OCI-LY7 (cell line): ENCODE measurements at regions not wholly inside any gene's neighbourhood (a gene's known extent, or its start where the extent isn't known, plus 50 kb on each side); places are given as distances from the start of the nearest gene placed in this dataset.

Source experiments
- BruUV-seq: library from RNA; stranded (reverse); fragments of 400-500 nt; replicated peaks from 2 replicates; lab custom pipeline; 2021; lab: Mats Ljungman, UMichigan
- CTCF ChIA-PET: fragments of 300-600 bp; sonication (Branson Sonifier 250); formaldehyde crosslinking; loops from one replicate; lab custom pipeline; 2022; ENCODE audit warnings: antibody characterized with exemption; ENCODE audit not compliant: unreplicated experiment; lab: Charles Lee
- POLR2A ChIA-PET: fragments of 300-600 bp; sonication (Branson Sonifier 250); formaldehyde crosslinking; loops from one replicate; lab custom pipeline; 2022; ENCODE audit warnings: antibody characterized with exemption; lab: Charles Lee
- DNase-seq: peaks from one replicate; pipeline ENCODE4 v3.0.0-alpha.2; 2015; ENCODE audit warnings: low spot score
- H2AFZ ChIP-seq: fragments of 200-600 bp; sonication (generic), shearing (Covaris generic); 2 replicates; pipeline ENCODE4 v1.6.1; 2014; ENCODE audit warnings: mild to moderate bottlenecking, antibody characterized with exemption, low read length, moderate library complexity
- H3K27ac ChIP-seq: fragments of 200-600 bp; sonication (generic); 2 replicates; pipeline ENCODE4 v1.5.1; 2014; ENCODE audit warnings: mixed run types, low read depth, mild to moderate bottlenecking, moderate library complexity, low read length, inconsistent platforms; ENCODE audit not compliant: poor library complexity, severe bottlenecking
- H3K36me3 ChIP-seq: fragments of 200-600 bp; sonication (generic); 2 replicates; pipeline ENCODE4 v1.6.1; 2014; ENCODE audit warnings: mild to moderate bottlenecking, antibody characterized with exemption, low read length, moderate library complexity, mixed read lengths; ENCODE audit not compliant: insufficient read depth
- H3K4me1 ChIP-seq: fragments of 200-600 bp; sonication (generic); 2 replicates; pipeline ENCODE4 v1.5.1; 2014; ENCODE audit warnings: mild to moderate bottlenecking, low read length; ENCODE audit not compliant: insufficient read depth, poor library complexity, severe bottlenecking
- H3K4me2 ChIP-seq: fragments of 200-600 bp; sonication (generic); 2 replicates; pipeline ENCODE4 v1.6.1; 2014; ENCODE audit warnings: mild to moderate bottlenecking, low read length
- H3K4me3 ChIP-seq: fragments of 200-600 bp; sonication (generic); 2 replicates; pipeline ENCODE4 v1.5.1; 2014; ENCODE audit warnings: mild to moderate bottlenecking, low read depth, low read length; ENCODE audit not compliant: poor library complexity, severe bottlenecking
- H3K79me2 ChIP-seq: fragments of 200-600 bp; sonication (generic); 2 replicates; pipeline ENCODE4 v1.6.1; 2016; ENCODE audit warnings: low read depth, mild to moderate bottlenecking, low read length, moderate library complexity, mixed read lengths; ENCODE audit not compliant: insufficient read depth
- H3K9me2 ChIP-seq: fragments of 200-600 bp; sonication (generic); 2 replicates; pipeline ENCODE4 v1.6.1; 2016; ENCODE audit warnings: mild to moderate bottlenecking, low read length, mixed read lengths; ENCODE audit not compliant: insufficient read depth
- H3K9me3 ChIP-seq: fragments of 200-600 bp; sonication (generic); 2 replicates; pipeline ENCODE4 v1.6.1; 2014; ENCODE audit warnings: mild to moderate bottlenecking, mixed run types, low read length, mixed read lengths
- H4K20me1 ChIP-seq: fragments of 200-600 bp; sonication (generic); 2 replicates; pipeline ENCODE4 v1.6.1; 2014; ENCODE audit warnings: mild to moderate bottlenecking, antibody characterized with exemption, low read length, moderate library complexity, mixed read lengths; ENCODE audit not compliant: insufficient read depth
- CTCF ChIP-seq: fragments of 200-600 bp; sonication (generic); conservative IDR thresholded peaks from 2 replicates; pipeline ENCODE4 v1.5.1; 2014; ENCODE audit warnings: mild to moderate bottlenecking, antibody characterized with exemption, low read length, moderate library complexity, mixed read lengths
- EZH2phosphoT487 ChIP-seq: fragments of 200-600 bp; sonication (generic); IDR thresholded peaks from 2 replicates; pipeline ENCODE4 v1.6.1; 2018; ENCODE audit warnings: low read depth, borderline replicate concordance, mild to moderate bottlenecking, mixed run types, antibody characterized with exemption, low read length, moderate library complexity, mixed read lengths
- intact Hi-C: fragments of 100-400 bp; cut with micrococcal nuclease; formaldehyde crosslinking; loops from one replicate; pipeline ENCODE4 v1.10.0; 2022; ENCODE audit not compliant: unreplicated experiment

- H3K4me1 ChIP-seq: no peaks in the 10 kb centered on the region
- no peaks in the 10 kb centered on the region for H3K9me3 ChIP-seq
- no peak overlapping the region for H3K4me3 ChIP-seq
- no peak for TF ChIP-seq EZH2phosphoT487
- ChIA-PET POLR2A (no interaction called here), CTCF (no interaction called here)
- no peaks in the 10 kb centered on the region for H3K36me3 ChIP-seq
- no peaks in the 10 kb centered on the region for H3K9me2 ChIP-seq
- H3K27ac ChIP-seq: no peak overlapping the region
- H3K79me2 ChIP-seq: no peaks in the 10 kb centered on the region
- H2AFZ ChIP-seq: no peak overlapping the region
- intact Hi-C loops: no loop called here
- H3K4me2 ChIP-seq: no peak overlapping the region
- BruUV-seq: no TSS peak
- no peak for DNase-seq
- no peaks in the 10 kb centered on the region for H4K20me1 ChIP-seq
These were observed 1430.0 kb downstream of the BRD1 start for GRCh38 chr22:48397531-48398180.

DNA sequence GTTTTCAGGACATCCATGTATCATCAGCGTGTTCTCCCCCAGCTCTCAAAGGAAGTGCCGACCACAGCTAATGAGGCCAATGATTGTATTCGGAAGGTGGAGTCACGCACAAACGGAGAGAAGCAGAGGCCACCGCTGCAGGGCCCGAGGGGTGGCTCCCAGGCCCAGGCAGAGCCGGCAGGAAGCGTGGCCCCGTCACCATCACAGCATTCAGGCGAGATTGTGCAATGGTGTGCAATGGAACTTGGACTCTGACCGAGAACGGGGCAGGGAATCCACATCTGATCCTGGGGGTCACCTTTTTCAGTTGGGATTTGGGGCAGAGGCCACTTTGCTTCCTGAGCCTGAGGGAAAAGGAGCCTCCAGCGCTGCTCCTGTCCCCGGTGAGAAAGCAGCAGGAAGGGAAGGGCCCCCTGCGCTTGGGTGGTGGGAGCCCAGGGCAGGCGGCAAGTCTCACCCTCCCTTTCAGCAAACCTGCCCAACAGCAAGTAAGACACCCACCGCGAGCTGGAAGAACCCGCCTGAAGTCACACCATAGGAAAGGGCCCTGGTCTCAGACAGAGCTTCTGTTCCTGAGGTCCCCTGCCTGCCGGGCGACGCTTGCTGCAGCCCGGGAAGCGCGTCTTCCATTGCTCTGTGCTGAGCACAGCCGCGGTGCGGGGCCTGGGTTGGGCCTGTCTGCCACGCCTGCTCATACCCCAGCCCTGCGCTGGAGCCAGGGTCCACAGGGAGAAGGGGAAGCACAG is 1430.7 kb downstream of the BRD1 start:
- Histone ChIP-seq H3K27ac (no peak overlapping the region), H3K4me1 (no peaks in the 10 kb centered on the region), H3K4me3 (no peak overlapping the region), H2AFZ (no peak overlapping the region), H4K20me1 (no peaks in the 10 kb centered on the region), H3K9me2 (no peaks in the 10 kb centered on the region), H3K36me3 (no peaks in the 10 kb centered on the region), H3K4me2 (no peak overlapping the region), H3K79me2 (no peaks in the 10 kb centered on the region), H3K9me3 (no peaks in the 10 kb centered on the region)
- TF ChIP-seq CTCF (no peak), EZH2phosphoT487 (no peak)
- no peak for DNase-seq
- BruUV-seq: no TSS peak
- CTCF ChIA-PET: no interaction called here
- intact Hi-C loops: no loop called here
- POLR2A ChIA-PET: no interaction called here

GRCh38 chr22:48396091-48396784 is 1431.4 kb downstream of the BRD1 start:
- ChIA-PET POLR2A (no interaction called here), CTCF (no interaction called here)
- H3K9me2 ChIP-seq: no peaks in the 10 kb centered on the region
- no peak overlapping the region for H3K27ac ChIP-seq
- H3K4me2 ChIP-seq: no peak overlapping the region
- TF ChIP-seq CTCF: no peak
- TF ChIP-seq EZH2phosphoT487: no peak
- H4K20me1 ChIP-seq: no peaks in the 10 kb centered on the region
- BruUV-seq: no TSS peak
- DNase-seq: no peak
- intact Hi-C loops: no loop called here
- no peaks in the 10 kb centered on the region for H3K9me3 ChIP-seq
- H3K36me3 ChIP-seq: no peaks in the 10 kb centered on the region
- no peaks in the 10 kb centered on the region for H3K4me1 ChIP-seq
- no peak overlapping the region for H2AFZ ChIP-seq
- no peaks in the 10 kb centered on the region for H3K79me2 ChIP-seq
- no peak overlapping the region for H3K4me3 ChIP-seq
